CD1c-positive myeloid dendritic cell (primary cell): ENCODE measurements at regions not wholly inside any gene's neighbourhood (a gene's known extent, or its start where the extent isn't known, plus 50 kb on each side); places are given as distances from the start of the nearest gene placed in this dataset.
A peak's percentile ranks its signal among the peaks of the same experiment; 100 is the strongest.

Experiments used
- DNase-seq: peaks from one replicate; pipeline ENCODE4 v3.0.0-alpha.2; 2016; ENCODE audit errors: extremely low spot score

GRCh38 chr2:129296396-129296795 lies 683.1 kb upstream of the RAB6C start:
- no peak for DNase-seq

GRCh38 chr2:129296806-129297205 lies 682.7 kb upstream of the RAB6C start:
- peak; percentile 2 for DNase-seq

GRCh38 chr2:129297430-129297829 lies 682.0 kb upstream of the RAB6C start:
- no peak for DNase-seq

- DNase-seq, result no peak
These were observed 680.1 kb upstream of the RAB6C start for GRCh38 chr2:129299338-129299737.

GRCh38 chr2:129299756-129300155 lies 679.7 kb upstream of the RAB6C start:
- DNase-seq, result no peak

GRCh38 chr2:129300456-129300855 lies 679.0 kb upstream of the RAB6C start:
- no peak for DNase-seq

- DNase-seq, result no peak
These were observed 678.0 kb upstream of the RAB6C start for GRCh38 chr2:129301431-129301913.

- DNase-seq, result no peak
These were observed 677.4 kb upstream of the RAB6C start for GRCh38 chr2:129302106-129302505.

GRCh38 chr2:129302561-129303183 lies 676.8 kb upstream of the RAB6C start:
- DNase-seq, result no peak

GRCh38 chr2:129314120-129314519 lies 665.3 kb upstream of the RAB6C start:
- no peak for DNase-seq

GRCh38 chr2:129318581-129319421 lies 660.7 kb upstream of the RAB6C start:
- DNase-seq, result no peak

GRCh38 chr2:129319422-129319717 lies 660.1 kb upstream of the RAB6C start:
- DNase-seq, result no peak

- DNase-seq, result no peak
These were observed 659.2 kb upstream of the RAB6C start for GRCh38 chr2:129320288-129320687.

- no peak for DNase-seq
These were observed 655.1 kb upstream of the RAB6C start for GRCh38 chr2:129324349-129324748.

- no peak for DNase-seq
These were observed 654.3 kb upstream of the RAB6C start for GRCh38 chr2:129325151-129325550.

- no peak for DNase-seq
These were observed 649.9 kb upstream of the RAB6C start for GRCh38 chr2:129329574-129329973.

GRCh38 chr2:129330504-129330903 lies 649.0 kb upstream of the RAB6C start:
- no peak for DNase-seq

GRCh38 chr2:129331638-129332037 lies 647.8 kb upstream of the RAB6C start:
- DNase-seq, result no peak

GRCh38 chr2:129334128-129334527 lies 645.3 kb upstream of the RAB6C start:
- DNase-seq, result no peak

GRCh38 chr2:129334696-129335410 lies 644.6 kb upstream of the RAB6C start:
- no peak for DNase-seq

- no peak for DNase-seq
These were observed 643.2 kb upstream of the RAB6C start for GRCh38 chr2:129336276-129336675.

GRCh38 chr2:129337076-129337475 lies 642.4 kb upstream of the RAB6C start:
- DNase-seq, result no peak

GRCh38 chr2:129345540-129345939 lies 633.9 kb upstream of the RAB6C start:
- no peak for DNase-seq
